ENCODE measurements at regions not wholly inside any gene's neighbourhood (a gene's known extent, or its start where the extent isn't known, plus 50 kb on each side); places are given as distances from the start of the nearest gene placed in this dataset.

GRCh38 chr2:196249860-196250259, 78.5 kb upstream of the STK17B start:
- Histone ChIP-seq H3K4me3 (replicated peaks in 1 of 3; ENCODE audit: insufficient read depth in 1 of 3, low read depth in 1 of 3, low read length in 3 of 3) (no peak overlapping the region), H3K4me2 (ENCODE audit: insufficient read depth, low read length) (no peak overlapping the region), H2AFZ (ENCODE audit: low read depth, low read length) (no peak overlapping the region), H3K9me3 (replicated peaks; ENCODE audit: control insufficient read depth, insufficient read depth, low read length) (no peaks in the 10 kb centered on the region), H4K20me1 (replicated peaks; ENCODE audit: control insufficient read depth, extremely low read depth, insufficient read depth, low read length) (no peaks in the 10 kb centered on the region), H3K27ac (ENCODE audit: insufficient read depth, low read depth, low read length) (no peak overlapping the region), H3K9ac (replicated peaks; ENCODE audit: extremely low read depth, insufficient read depth, low read length) (no peak overlapping the region), H3K27me3 (ENCODE audit: control insufficient read depth in 2 of 2, insufficient read depth in 2 of 2, low read length in 2 of 2) (no peaks in the 10 kb centered on the region), H3K9me1 (replicated peaks; ENCODE audit: control insufficient read depth, extremely low read depth, insufficient read depth, low read length) (no peaks in the 10 kb centered on the region), H3K79me2 (ENCODE audit: control insufficient read depth, insufficient read depth, low read length) (no peaks in the 10 kb centered on the region), H3K4me1 (ENCODE audit: control insufficient read depth, extremely low read depth, insufficient read depth, low read length) (peaks cover 4% of the 10 kb centered on the region), H3K36me3 (ENCODE audit: control insufficient read depth in 2 of 2, extremely low read depth in 1 of 2, insufficient read depth in 2 of 2, low read length in 2 of 2) (peaks cover 15 to 48% of the 10 kb centered on the region in 2 experiments)
- POLR2A ChIA-PET = no interaction called here
- intact Hi-C loops (cut with micrococcal nuclease) = loop anchor here (2.0 kb wide), 1 partner anchor 37 kb away; no protein-coding TSS in a partner anchor
- dilution Hi-C loops (cut with MboI; ENCODE audit: extremely low pct_ligation_motif_present, low sequenced_read_pairs) = no loop called here
- BruUV-seq (replicated peaks) = no TSS peak
- TF ChIP-seq, protein P1, sequence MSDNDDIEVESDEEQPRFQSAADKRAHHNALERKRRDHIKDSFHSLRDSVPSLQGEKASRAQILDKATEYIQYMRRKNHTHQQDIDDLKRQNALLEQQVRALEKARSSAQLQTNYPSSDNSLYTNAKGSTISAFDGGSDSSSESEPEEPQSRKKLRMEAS (IDR thresholded peaks at IDR 0.05; ENCODE audit: insufficient read depth, insufficient read length) = no peak
- TF ChIP-seq MYC (IDR thresholded peaks at IDR 0.05; ENCODE audit: low read depth, low read length) (no peak), EZH2 (IDR thresholded peaks at IDR 0.05; ENCODE audit: borderline replicate concordance, low read depth, low read length, severe bottlenecking) (no peak), JUN (IDR thresholded peaks at IDR 0.05; ENCODE audit: borderline replicate concordance, insufficient read depth, insufficient read length, low read depth) (no peak), CTCF (IDR thresholded peaks at IDR 0.05; ENCODE audit: extremely low read depth in 1 of 2, insufficient read depth in 1 of 2, low read depth in 1 of 2, low read length in 2 of 2) (no peak)
- no peak for FAIRE-seq
- CTCF ChIA-PET = interaction anchor here (2.0 to 2.4 kb wide), 2 partner anchors 10 to 172 kb away, joined by 6 to 9 read pairs; no protein-coding TSS in a partner anchor
- no peak for DNase-seq (ENCODE audit: low read depth, low spot score)

GRCh38 chr2:196251132-196251531, 79.8 kb upstream of the STK17B start:
- no peak for DNase-seq (ENCODE audit: low read depth, low spot score)
- no peak for FAIRE-seq
- Histone ChIP-seq H4K20me1 (replicated peaks; ENCODE audit: control insufficient read depth, extremely low read depth, insufficient read depth, low read length) (no peaks in the 10 kb centered on the region), H3K4me3 (replicated peaks in 1 of 3; ENCODE audit: insufficient read depth in 1 of 3, low read depth in 1 of 3, low read length in 3 of 3) (no peak overlapping the region), H3K36me3 (ENCODE audit: control insufficient read depth in 2 of 2, extremely low read depth in 1 of 2, insufficient read depth in 2 of 2, low read length in 2 of 2) (peaks cover 12 to 45% of the 10 kb centered on the region in 2 experiments), H3K79me2 (ENCODE audit: control insufficient read depth, insufficient read depth, low read length) (no peaks in the 10 kb centered on the region), H3K9ac (replicated peaks; ENCODE audit: extremely low read depth, insufficient read depth, low read length) (no peak overlapping the region), H3K4me1 (ENCODE audit: control insufficient read depth, extremely low read depth, insufficient read depth, low read length) (peaks cover 4% of the 10 kb centered on the region), H3K9me3 (replicated peaks; ENCODE audit: control insufficient read depth, insufficient read depth, low read length) (no peaks in the 10 kb centered on the region), H3K9me1 (replicated peaks; ENCODE audit: control insufficient read depth, extremely low read depth, insufficient read depth, low read length) (no peaks in the 10 kb centered on the region), H3K4me2 (ENCODE audit: insufficient read depth, low read length) (no peak overlapping the region), H2AFZ (ENCODE audit: low read depth, low read length) (no peak overlapping the region), H3K27me3 (ENCODE audit: control insufficient read depth in 2 of 2, insufficient read depth in 2 of 2, low read length in 2 of 2) (no peaks in the 10 kb centered on the region), H3K27ac (ENCODE audit: insufficient read depth, low read depth, low read length) (no peak overlapping the region)
- no TSS peak for BruUV-seq (replicated peaks)
- CTCF ChIA-PET = no interaction called here
- POLR2A ChIA-PET = no interaction called here
- no peak for TF ChIP-seq GATA2 (IDR thresholded peaks at IDR 0.05; ENCODE audit: insufficient read depth, insufficient read length, low read depth, low read length)
- TF ChIP-seq POLR2AphosphoS5 (IDR thresholded peaks at IDR 0.05; ENCODE audit: insufficient read depth, low read depth, low read length) = no peak
- no peak for TF ChIP-seq POLR2A (IDR thresholded peaks at IDR 0.05; ENCODE audit: low read depth, low read length)
- TF ChIP-seq CTCF (IDR thresholded peaks at IDR 0.05; ENCODE audit: extremely low read depth in 1 of 2, insufficient read depth in 1 of 2, low read depth in 1 of 2, low read length in 2 of 2) = no peak
- TF ChIP-seq EZH2 (IDR thresholded peaks at IDR 0.05; ENCODE audit: borderline replicate concordance, low read depth, low read length, severe bottlenecking) = no peak
- no peak for TF ChIP-seq FOS (IDR thresholded peaks at IDR 0.05; ENCODE audit: borderline replicate concordance, insufficient read depth, low read length)
- TF ChIP-seq, protein P1 (IDR thresholded peaks at IDR 0.05; ENCODE audit: insufficient read depth, insufficient read length) = no peak
- TF ChIP-seq MYC (IDR thresholded peaks at IDR 0.05; ENCODE audit: low read depth, low read length) = no peak
- TF ChIP-seq JUN (IDR thresholded peaks at IDR 0.05; ENCODE audit: borderline replicate concordance, insufficient read depth, insufficient read length, low read depth) = no peak
- dilution Hi-C loops (cut with MboI; ENCODE audit: extremely low pct_ligation_motif_present, low sequenced_read_pairs) = no loop called here
- intact Hi-C loops (cut with micrococcal nuclease) = loop anchor here (2.0 kb wide), 1 partner anchor 38 kb away; no protein-coding TSS in a partner anchor

Measured in endothelial cell of umbilical vein (primary cell).